Adrenal gland (tissue), 5 donors: ENCODE measurements at regions not wholly inside any gene's neighbourhood (a gene's known extent, or its start where the extent isn't known, plus 50 kb on each side); places are given as distances from the start of the nearest gene placed in this dataset.

Experiments
- POLR2A ChIP-seq, 2 donors: fragments of 450-650 bp; IDR thresholded peaks; one replicate each; pipeline ENCODE4 v1.6.1; 2017; ENCODE audit warnings: antibody characterized with exemption in 2 of 2, mild to moderate bottlenecking in 2 of 2, moderate library complexity in 1 of 2
- TF ChIP-seq, protein P1 (sequence below), 6 experiments: fragments of 450-650 bp in 4 of 6; fragments of 200-600 bp in 2 of 6; sonication (generic) in 1 of 6; IDR thresholded peaks; 1 replicate in 5 of 6; 2 replicates in 1 of 6; pipeline versions ENCODE4 v1.5.1 to v1.8.0; 2016 to 2021; ENCODE audit warnings: antibody characterized with exemption in 6 of 6, mild to moderate bottlenecking in 2 of 6, moderate library complexity in 1 of 6
- donor health status: DM: no; HTN: no; CAD: no.

DNA sequence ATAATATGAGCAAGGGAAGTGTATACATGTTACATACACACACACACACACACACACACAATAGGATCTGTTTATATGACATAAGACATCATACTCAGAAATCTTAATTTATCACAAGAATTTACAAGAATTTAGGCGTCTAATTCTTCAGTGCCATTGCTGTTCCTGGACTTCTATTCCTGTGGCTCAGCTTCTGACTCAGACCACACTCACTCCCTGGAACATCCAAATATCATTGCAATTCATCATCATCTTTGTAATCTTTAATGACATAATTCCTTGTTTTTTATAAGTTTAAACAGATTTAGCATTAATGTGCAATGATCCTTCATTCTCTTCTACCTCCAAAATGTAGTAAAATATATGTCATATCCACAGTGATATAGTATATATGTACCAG is 544.2 kb downstream of the FOXG1 start:
- TF ChIP-seq, protein P1, sequence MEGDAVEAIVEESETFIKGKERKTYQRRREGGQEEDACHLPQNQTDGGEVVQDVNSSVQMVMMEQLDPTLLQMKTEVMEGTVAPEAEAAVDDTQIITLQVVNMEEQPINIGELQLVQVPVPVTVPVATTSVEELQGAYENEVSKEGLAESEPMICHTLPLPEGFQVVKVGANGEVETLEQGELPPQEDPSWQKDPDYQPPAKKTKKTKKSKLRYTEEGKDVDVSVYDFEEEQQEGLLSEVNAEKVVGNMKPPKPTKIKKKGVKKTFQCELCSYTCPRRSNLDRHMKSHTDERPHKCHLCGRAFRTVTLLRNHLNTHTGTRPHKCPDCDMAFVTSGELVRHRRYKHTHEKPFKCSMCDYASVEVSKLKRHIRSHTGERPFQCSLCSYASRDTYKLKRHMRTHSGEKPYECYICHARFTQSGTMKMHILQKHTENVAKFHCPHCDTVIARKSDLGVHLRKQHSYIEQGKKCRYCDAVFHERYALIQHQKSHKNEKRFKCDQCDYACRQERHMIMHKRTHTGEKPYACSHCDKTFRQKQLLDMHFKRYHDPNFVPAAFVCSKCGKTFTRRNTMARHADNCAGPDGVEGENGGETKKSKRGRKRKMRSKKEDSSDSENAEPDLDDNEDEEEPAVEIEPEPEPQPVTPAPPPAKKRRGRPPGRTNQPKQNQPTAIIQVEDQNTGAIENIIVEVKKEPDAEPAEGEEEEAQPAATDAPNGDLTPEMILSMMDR (IDR thresholded peaks at IDR 0.05), result no peak
- TF ChIP-seq POLR2A (IDR thresholded peaks at IDR 0.05), result no peak
